HG03135 (cell line): ENCODE measurements at regions not wholly inside any gene's neighbourhood (a gene's known extent, or its start where the extent isn't known, plus 50 kb on each side); places are given as distances from the start of the nearest gene placed in this dataset.

Experiments used
- ATAC-seq: cut with Tn5 transposase; IDR thresholded peaks from one replicate; pipeline ENCODE4 v1.9.1; 2021; ENCODE audit warnings: mild to moderate bottlenecking, moderate library complexity; ENCODE audit not compliant: unreplicated experiment

DNA sequence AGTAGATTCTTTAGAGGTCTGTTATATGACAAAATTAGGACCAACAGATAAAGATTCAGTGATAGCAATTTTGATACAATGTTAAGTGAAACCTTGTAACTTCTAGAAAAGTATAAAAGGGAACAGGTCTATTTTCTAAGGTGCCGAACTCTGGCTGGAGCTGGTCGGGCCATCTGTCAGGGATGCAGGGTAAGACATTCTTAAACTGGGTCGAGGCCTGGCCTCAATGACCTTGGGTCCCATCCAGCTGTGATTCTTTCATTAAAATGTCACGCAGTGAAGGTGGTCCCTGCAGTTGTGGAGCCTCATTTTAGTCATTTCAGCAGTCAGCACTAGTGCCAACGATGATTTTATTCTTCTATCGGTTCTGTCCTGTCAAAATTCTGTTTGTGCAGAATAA, 271.9 kb upstream of the SPRY2 start:
- ATAC-seq: no peak

DNA sequence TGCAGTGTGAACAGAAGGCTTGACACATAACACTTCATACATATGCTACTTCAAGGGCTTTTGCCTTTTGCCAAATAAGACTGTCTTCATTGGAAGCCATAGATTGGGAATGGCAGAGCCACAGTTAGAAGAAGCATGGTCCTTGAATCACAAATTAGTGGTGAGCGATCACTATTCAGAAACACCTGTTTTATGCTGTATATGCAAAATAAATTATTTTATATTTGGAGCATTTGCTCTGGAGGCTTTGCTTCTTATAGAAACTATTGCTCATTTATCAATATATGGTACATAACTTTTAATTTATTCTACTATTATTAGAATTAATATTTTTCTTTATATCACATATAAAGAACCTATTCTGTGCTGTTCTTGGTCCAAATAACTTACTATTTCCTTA, 270.4 kb upstream of the SPRY2 start:
- no peak for ATAC-seq

- ATAC-seq: no peak
Measured at GRCh38 chr13:80605716-80606115, 264.8 kb upstream of the SPRY2 start.

GRCh38 chr13:80605011-80605410, 264.1 kb upstream of the SPRY2 start:
- no peak for ATAC-seq

- no peak for ATAC-seq
Measured at GRCh38 chr13:80604098-80604497, 263.2 kb upstream of the SPRY2 start.

DNA sequence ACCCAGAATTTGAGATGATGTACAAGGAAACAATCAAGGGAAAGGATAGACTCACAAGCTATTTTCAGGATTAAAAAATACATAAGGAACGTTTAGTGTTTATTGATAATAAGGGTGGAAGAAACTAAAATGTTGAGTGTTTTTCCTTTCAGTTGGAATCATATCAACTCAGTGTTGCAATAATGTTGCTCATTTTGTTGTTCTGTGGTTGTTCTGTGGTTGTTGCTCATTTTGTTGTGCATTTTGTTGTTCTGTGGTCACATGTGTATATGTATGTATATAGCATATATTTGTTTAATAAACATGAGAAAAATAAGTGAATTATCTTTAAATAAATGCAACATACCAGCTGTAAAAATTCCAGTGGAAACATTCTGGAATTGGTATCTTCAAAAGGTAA, 262.4 kb upstream of the SPRY2 start:
- ATAC-seq: no peak

- no peak for ATAC-seq
Measured at GRCh38 chr13:80599765-80600164, 258.8 kb upstream of the SPRY2 start.

DNA sequence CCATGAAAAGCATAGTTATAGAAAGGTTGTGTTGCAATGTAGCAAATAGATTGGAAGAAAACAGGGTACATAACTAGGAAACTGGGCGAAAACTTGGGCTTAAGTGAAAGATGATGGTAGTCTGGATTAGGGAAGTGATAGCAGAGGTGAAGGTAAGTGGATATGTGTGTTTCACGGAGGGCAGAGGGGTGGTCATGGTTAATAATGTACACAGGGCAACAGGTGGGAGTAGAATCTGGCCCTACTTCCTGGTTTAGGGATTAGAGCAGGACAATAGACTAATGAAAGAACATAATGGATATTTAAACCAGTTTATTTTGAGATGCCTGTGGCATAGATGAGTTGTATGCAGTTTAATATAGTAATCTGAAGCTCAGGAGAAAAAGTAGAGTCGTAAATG, 257.3 kb upstream of the SPRY2 start:
- no peak for ATAC-seq

DNA sequence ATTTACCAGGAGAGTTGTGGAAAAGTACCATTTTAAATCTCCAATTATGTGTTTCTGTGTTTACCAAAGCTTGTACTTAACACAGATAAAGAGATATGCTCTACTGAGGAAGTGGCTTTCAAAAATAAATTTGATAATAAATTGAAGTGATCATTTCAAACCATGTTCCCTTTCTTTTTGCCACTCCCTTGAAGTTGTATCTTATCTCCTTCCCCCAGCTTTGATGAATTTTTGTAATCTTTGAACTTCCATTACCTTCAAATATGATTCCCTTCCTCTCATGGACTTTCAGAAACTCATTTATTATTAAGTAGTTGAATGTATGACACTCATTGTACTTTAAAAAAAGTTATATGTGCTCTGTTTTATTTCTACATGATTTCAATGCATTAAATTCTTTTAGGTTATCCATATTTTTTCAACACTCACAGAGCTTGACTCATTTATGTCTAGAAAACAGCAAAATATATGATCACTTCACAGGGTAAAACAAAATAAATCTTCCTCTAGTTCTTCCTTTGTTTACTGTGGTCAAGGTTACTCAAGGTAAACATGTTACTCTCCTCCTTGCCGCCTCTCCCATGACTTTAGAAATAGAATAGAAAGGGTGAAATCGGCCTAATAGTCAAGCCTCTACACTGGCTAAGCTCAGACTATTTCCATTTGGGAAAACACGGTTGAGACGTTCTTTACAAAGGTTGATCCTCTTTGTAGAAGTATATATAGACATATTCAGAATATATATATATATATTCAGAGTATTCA, 251.2 kb upstream of the SPRY2 start:
- no peak for ATAC-seq

GRCh38 chr13:80590551-80590950, 249.6 kb upstream of the SPRY2 start:
- ATAC-seq: no peak

DNA sequence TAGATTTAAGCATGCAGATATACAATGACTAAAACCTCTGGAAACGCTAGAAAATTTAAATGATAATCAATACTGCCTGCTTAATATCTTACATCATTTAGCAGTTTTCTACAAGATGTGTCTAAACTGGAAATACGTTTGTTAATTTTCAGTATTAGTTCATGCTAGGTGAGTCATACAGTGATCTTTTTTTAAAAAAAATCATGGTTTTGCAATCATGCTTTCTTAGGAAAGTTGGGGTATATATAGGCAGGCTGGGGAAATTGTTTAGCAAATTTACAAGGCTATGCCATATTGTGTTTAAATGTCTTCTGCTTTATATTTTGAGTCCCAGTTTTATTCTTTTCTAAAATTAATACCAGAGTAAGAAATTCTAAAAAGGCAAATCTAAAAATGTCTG, 245.4 kb upstream of the SPRY2 start:
- no peak for ATAC-seq

DNA sequence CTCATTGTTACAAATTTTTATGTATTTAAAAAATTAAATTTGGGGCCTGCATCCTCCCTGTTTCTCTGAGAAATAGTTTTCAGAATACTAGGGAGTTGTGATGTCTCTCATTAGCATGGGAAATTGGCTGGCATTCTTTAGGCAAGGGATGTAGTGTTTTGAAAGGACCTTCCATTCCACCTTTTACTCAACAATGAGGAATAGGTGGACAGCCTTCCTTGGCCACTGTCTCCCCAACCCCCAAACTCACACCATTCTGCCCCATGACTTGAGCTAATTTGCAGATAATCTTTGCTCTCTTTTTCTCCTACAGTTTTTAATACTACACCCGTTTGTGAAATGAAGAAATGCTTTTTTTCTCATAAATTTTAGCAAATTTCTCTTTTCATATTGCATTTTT, 244.6 kb upstream of the SPRY2 start:
- ATAC-seq: no peak

DNA sequence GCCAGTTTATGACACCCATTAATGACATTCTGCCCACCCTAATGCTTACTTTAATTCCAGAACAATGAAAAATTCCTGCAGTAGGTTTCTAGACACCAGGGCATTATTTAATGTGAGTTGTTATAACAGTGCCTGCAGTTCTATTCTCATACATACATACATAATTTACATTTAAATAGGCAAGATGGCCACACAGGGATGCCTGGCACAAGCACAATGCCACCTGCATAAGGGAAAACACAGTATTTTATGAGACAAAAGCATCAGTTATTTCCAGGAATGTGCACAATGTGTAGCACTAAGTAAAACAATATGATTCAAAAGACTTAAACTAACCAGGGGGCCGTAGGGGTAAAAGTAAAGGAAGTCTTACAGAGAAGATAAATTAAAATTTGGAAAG, 243.9 kb upstream of the SPRY2 start:
- ATAC-seq: no peak

DNA sequence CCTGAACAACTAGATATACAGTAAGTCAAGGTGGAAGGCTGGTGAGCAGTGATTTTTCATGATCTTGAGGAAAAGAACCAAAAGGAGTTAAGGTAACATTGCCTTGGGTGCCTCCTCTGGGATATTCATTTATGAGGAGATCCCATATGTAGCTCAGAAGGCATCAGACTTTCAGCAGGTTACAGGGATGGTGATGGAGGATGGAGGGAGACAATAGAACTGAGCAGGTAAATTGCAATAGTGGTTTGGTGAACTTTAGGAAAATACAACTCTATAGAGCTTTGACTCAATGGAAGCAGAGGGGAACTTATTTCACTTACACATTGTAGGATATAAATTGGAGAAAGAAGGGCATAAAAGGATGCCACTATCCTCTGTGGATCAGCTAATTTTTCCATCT, 243.4 kb upstream of the SPRY2 start:
- ATAC-seq: no peak

GRCh38 chr13:80577926-80578670, 237.2 kb upstream of the SPRY2 start:
- no peak for ATAC-seq

- ATAC-seq: no peak
Measured at GRCh38 chr13:80577285-80577684, 236.4 kb upstream of the SPRY2 start.

- ATAC-seq: no peak
Measured at GRCh38 chr13:80574113-80574850, 233.4 kb upstream of the SPRY2 start.

GRCh38 chr13:80572923-80573316, 232.0 kb upstream of the SPRY2 start:
- no peak for ATAC-seq

GRCh38 chr13:80572308-80572922, 231.5 kb upstream of the SPRY2 start:
- ATAC-seq: no peak

DNA sequence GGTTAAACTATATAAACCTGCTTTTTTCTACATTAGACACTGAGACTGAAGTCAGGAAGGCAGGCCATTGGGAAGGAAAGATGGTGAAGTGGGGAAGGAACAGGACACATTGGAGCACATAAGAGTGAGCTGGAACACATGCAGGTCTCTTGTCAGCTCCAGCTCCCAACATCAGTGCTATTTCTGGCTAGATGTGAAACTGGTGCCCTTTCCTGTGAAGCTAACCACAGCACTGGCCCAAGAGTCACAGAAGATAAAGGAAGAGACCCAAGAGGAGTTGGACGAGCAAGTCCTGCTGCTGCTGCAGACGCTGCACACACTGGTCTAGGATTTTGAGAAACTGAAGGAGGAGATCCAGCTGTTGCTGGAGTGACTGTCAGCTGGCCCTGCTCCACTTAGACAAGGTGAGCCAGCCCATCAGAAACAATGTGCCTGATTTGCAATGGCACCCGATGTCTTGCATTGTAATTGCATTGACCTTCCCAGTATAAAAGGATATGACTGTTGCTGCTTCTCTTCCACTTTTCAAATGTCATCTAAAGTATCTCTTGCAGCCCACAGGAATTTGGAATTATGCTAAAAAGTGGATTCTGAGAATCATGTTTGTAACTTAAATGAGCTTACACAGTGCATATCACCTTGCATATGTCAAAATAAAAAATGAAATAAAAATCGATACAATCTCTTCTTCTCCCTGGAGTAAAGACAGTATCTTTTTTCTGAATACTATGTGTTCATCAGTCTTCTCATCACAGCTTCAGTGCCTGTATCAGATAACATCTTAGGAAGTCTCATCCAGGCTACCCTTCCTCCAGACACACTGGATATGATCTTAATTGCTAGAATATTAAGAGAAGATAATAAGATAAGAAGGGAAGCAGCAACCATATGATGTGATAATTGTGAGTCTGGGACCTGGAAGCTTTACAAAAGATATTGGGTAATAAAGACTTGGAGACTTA, 230.7 kb upstream of the SPRY2 start:
- no peak for ATAC-seq
